GM12873 (cell line): ENCODE measurements at regions not wholly inside any gene's neighbourhood (a gene's known extent, or its start where the extent isn't known, plus 50 kb on each side); places are given as distances from the start of the nearest gene placed in this dataset.

ENCODE experiments used
- TF ChIP-seq, protein P1 (sequence below): IDR thresholded peaks from 2 replicates; pipeline ENCODE4 v1.5.1; 2012; ENCODE audit warnings: low read depth, mild to moderate bottlenecking, moderate library complexity, low read length, control low read depth; ENCODE audit not compliant: insufficient read depth; ENCODE audit errors: missing control alignments

DNA sequence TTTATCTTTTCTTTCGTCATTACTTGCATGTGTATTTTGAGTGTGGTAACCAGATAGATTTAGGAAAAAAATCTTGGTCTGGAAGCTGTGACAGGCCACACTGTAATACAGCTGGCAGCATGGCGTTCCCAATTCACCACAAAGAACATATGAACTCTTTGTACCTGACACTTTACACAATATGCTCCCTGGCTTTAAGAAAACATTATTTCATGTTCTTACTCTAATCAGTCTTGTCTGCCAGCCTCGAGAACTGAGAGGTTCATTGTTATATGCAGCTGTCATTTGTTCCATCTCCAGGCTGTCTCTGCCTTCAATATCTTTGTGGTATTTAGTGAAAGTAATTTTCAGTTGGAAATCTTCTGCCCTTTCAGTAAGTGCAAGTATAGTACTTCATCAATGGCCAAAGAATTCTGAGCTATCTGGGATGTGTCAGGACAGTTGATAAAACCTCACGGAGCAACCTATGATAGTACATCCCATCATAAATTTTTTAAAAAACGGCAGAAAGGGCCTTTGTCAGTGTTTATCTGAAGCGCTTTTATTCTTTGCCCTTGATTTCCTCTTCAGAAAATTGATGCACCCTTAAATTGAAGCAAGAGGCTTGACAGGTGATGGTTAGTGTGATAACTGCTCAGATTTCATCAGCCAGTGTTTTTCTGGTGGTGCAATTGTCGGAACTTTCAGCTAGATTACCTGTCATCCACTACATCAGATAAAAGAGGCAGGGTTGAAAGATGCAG lies 146.3 kb upstream of the SP8 start:
- TF ChIP-seq, protein P1, sequence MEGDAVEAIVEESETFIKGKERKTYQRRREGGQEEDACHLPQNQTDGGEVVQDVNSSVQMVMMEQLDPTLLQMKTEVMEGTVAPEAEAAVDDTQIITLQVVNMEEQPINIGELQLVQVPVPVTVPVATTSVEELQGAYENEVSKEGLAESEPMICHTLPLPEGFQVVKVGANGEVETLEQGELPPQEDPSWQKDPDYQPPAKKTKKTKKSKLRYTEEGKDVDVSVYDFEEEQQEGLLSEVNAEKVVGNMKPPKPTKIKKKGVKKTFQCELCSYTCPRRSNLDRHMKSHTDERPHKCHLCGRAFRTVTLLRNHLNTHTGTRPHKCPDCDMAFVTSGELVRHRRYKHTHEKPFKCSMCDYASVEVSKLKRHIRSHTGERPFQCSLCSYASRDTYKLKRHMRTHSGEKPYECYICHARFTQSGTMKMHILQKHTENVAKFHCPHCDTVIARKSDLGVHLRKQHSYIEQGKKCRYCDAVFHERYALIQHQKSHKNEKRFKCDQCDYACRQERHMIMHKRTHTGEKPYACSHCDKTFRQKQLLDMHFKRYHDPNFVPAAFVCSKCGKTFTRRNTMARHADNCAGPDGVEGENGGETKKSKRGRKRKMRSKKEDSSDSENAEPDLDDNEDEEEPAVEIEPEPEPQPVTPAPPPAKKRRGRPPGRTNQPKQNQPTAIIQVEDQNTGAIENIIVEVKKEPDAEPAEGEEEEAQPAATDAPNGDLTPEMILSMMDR, result no peak

DNA sequence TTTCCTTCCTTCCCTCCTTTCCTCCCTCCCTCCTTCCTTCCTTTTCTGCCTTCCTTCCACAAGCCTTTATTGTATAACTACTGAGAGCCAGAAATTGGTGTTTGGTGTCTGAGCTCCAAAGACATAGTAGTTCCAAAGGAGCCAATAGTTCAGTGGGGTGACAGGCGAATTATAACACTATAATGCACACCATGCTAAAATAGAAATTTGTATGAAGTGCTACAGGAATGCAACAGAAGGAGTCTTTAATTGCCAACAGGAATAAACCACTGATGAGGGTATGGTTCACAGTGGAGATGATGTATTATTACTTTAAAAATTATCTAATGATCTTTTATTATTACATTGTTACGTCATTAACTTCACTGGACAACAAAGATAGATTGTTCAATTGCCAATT lies 158.8 kb upstream of the SP8 start:
- TF ChIP-seq, protein P1, result no peak

DNA sequence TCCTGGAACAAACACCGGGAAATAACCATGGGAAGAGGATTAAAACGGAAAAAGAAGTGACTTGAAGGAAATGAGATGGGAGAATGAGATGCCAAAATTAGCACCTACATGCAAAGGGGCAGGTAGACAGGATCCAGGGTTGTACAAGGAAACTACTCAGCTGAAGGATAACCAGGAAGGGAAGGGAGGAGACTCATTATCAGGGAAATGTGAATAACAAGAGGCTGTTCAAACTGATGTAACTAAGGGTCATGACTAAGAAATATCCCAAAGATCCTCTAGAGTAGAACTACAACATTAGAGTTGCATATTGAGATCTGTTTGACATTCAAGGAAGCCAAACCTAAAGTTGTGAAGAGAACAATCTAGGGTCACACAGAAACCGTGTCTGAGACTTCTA lies 166.2 kb upstream of the SP8 start:
- TF ChIP-seq, protein P1, result no peak

DNA sequence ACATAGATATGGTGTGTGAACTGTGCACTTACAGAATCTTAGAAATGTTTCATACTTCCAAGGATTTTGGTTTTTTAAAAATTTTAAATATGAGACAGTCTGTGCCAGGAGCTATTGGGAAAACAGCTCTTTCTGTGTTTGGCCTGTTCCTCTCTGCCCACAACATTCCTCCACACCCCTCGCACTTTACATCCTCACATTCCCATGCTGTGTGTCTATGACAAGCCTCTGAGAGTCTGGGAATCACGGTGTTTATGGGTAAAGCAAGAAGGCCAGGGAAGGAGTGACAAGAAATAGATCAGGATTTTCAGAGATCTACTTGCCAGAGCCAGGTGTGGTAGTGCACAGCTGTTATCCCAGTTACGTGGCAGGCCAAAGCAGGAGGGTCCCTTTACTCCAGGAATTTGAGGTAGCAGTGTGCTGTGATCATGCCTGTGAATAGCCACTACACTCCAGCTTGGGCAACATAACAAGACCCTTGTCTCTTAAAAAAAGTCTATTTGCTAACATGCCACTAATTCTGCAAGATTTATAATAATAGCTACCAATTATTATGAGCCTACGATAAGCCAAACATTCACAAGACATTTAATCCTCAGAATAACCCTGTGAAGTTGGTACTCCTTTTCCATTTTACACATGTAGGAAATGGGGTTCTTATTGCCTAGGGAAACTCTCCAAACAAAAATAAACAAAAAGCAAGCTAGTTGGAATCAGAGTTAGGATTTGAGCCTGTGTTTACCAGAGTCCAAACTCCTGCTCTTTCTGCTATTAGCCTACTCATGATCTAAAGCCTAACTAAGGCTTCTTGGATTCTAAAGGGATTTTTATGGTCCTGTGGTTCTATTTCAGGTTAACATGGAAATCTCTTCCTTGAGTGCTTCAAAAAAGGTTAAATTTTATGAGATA lies 168.3 kb upstream of the SP8 start:
- TF ChIP-seq, protein P1, result no peak

DNA sequence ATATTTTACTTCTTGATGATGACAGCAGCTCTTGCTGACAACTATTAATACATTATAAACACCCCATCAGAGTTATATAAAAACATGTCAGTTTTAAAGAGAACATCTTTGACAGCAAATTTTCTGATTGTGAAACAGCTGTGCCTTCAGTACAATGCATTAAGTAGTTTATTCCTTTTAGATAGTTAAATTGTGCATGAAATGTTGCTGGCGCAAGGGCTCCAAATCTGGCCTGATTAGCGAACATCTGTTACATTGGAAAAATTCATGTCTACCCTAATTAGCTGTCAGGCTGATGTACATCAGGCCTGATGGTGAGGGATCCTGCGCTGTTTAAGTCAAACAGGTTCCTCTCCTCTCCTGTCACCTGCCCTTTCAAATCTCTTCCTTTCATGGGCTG lies 171.9 kb upstream of the SP8 start:
- TF ChIP-seq, protein P1, result no peak

DNA sequence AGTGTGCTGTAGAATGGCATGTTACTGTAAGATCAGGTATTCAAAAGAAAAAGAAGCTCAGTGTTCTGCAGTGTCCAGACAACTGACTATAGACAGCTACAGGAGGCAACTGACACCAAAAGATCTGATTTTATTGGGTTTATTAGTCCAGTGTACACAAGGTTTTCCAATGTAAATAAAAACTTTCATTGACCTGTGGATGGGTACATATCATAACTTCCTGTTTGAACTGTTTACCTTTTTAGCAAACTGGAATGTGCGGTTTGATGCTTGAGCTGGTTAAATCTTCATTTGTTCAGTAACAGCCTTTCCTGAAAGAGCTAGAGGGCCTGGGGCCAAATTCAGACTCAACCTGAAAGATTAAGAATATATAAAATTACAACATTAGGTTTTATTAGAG lies 172.6 kb upstream of the SP8 start:
- TF ChIP-seq, protein P1, result no peak

DNA sequence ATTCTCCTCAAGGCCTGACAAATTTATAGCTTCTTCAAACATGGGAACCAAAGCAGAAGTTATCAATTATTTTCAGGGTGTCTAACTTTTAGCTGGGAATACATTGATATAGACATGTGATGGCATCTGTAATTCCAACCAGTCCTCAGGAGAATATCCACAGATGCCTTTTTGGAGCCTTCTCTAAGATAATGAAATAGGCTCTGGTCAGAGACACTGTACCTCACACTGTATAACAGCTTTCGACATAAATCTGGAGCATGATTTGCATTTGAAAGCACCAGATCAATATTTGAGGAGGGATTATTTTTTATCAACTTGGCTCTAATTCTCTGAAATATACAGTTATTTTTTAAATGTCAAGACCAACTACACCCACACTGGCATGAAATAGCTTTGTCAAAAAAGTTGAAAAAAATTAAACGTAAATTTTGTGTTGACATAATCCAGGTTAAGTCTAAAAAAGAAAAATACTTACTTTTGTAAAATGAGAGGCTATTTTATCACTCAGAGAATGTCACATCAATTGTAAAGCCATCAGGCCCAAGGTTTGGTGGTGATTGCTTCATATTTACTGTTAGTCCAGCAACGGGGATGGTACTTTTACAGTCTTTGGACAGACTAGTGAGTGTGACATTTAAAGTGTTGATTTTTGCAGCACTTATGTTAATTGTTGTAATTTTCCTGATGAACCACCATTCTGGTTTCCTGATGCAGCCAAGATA lies 177.0 kb upstream of the SP8 start:
- TF ChIP-seq, protein P1, result no peak
